ENCODE measurements at regions not wholly inside any gene's neighbourhood (a gene's known extent, or its start where the extent isn't known, plus 50 kb on each side); places are given as distances from the start of the nearest gene placed in this dataset. TPM values are rescaled to one million over a fixed set of nuclear protein-coding genes. Genes with fewer than 3 reads are reported as not detected.

Small RNA genes lying in the stretch of these regions (small RNA-seq; reads per million reads assigned to genes)
- gene RF00012 (ENCODE audit: insufficient read depth): not detected

Measured in H1 (cell line).